Thyroid gland (tissue), 4 donors: ENCODE measurements at regions not wholly inside any gene's neighbourhood (a gene's known extent, or its start where the extent isn't known, plus 50 kb on each side); places are given as distances from the start of the nearest gene placed in this dataset.

ENCODE experiments used
- CTCF ChIP-seq, 6 experiments: fragments of 200-600 bp in 3 of 6; fragments of 450-650 bp in 3 of 6; sonication (generic) in 3 of 6; IDR thresholded peaks; one replicate each; pipeline ENCODE4 v1.5.1; 2016 to 2019; ENCODE audit warnings: antibody characterized with exemption in 6 of 6, mild to moderate bottlenecking in 2 of 6, inconsistent platforms in 1 of 6, moderate library complexity in 1 of 6
- POLR2A ChIP-seq, 2 donors: fragments of 450-650 bp; IDR thresholded peaks; one replicate each; pipeline ENCODE4 v1.6.1; 2017; ENCODE audit warnings: antibody characterized with exemption in 2 of 2, mild to moderate bottlenecking in 2 of 2, moderate library complexity in 1 of 2

- TF ChIP-seq CTCF (IDR thresholded peaks at IDR 0.05) (no peak), POLR2A (IDR thresholded peaks at IDR 0.05) (no peak)
Measured at GRCh38 chr18:51363384-51363783, 165.9 kb upstream of the MEX3C start.
